Endothelial cell of umbilical vein (primary cell): ENCODE measurements at regions not wholly inside any gene's neighbourhood (a gene's known extent, or its start where the extent isn't known, plus 50 kb on each side); places are given as distances from the start of the nearest gene placed in this dataset.

Source experiments
- EZH2 ChIP-seq: IDR thresholded peaks from 2 replicates; pipeline ENCODE4 v1.6.1; 2012; ENCODE audit warnings: borderline replicate concordance, low read depth, mild to moderate bottlenecking, moderate library complexity, low read length, inconsistent platforms; ENCODE audit not compliant: severe bottlenecking
- FOS ChIP-seq: IDR thresholded peaks from 2 replicates; pipeline ENCODE4 v1.6.1; 2011; ENCODE audit warnings: mild to moderate bottlenecking, low read length, moderate library complexity, borderline replicate concordance; ENCODE audit not compliant: insufficient read depth
- GATA2 ChIP-seq: IDR thresholded peaks from 2 replicates; pipeline ENCODE4 v1.7.0; 2011; ENCODE audit warnings: low read depth, mild to moderate bottlenecking, moderate library complexity, mixed read lengths, low read length; ENCODE audit not compliant: insufficient read length, insufficient read depth
- MYC ChIP-seq: IDR thresholded peaks from one replicate; pipeline ENCODE4 v1.6.1; 2011; ENCODE audit warnings: mild to moderate bottlenecking, low read depth, low read length
- POLR2A ChIP-seq: IDR thresholded peaks from 2 replicates; pipeline ENCODE4 v1.6.1; 2012; ENCODE audit warnings: low read depth, mild to moderate bottlenecking, control low read depth, low read length
- POLR2AphosphoS5 ChIP-seq: IDR thresholded peaks from 2 replicates; pipeline ENCODE4 v1.6.1; 2012; ENCODE audit warnings: low read depth, mild to moderate bottlenecking, control low read depth, low read length, moderate library complexity; ENCODE audit not compliant: insufficient read depth
- TF ChIP-seq, protein P1 (sequence below), 2 donors: IDR thresholded peaks; 1 replicate in 1 of 2; 2 replicates in 1 of 2; pipeline ENCODE4 v1.5.1; 2011; ENCODE audit warnings: low read length in 2 of 2, mild to moderate bottlenecking in 2 of 2, moderate library complexity in 2 of 2, control low read depth in 1 of 2, inconsistent platforms in 1 of 2, low read depth in 1 of 2; ENCODE audit not compliant: insufficient read depth in 1 of 2; ENCODE audit errors: extremely low read depth in 1 of 2
- TF ChIP-seq, protein P2 (sequence below): IDR thresholded peaks from 2 replicates; pipeline ENCODE4 v1.6.1; 2011; ENCODE audit not compliant: insufficient read depth, insufficient read length

DNA sequence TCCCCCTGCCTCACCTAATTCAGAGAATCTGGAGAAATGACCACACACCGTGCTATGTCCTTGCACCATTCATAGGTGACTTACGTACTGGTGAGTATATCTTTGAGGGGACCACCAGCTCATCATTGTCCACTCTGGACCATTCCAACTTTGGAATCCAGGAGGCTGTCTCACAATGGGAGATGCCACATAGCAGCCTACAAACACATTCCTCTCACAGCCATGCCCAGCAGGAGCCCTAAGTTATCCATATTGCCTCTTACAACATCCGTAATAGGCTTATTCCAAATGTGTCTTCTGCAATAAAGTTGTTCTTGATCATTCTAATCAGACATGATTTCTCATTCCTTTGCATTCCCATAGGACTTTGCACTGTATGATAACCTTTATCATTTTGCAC is 436.7 kb downstream of the EFNB2 start:
- TF ChIP-seq, protein P1, sequence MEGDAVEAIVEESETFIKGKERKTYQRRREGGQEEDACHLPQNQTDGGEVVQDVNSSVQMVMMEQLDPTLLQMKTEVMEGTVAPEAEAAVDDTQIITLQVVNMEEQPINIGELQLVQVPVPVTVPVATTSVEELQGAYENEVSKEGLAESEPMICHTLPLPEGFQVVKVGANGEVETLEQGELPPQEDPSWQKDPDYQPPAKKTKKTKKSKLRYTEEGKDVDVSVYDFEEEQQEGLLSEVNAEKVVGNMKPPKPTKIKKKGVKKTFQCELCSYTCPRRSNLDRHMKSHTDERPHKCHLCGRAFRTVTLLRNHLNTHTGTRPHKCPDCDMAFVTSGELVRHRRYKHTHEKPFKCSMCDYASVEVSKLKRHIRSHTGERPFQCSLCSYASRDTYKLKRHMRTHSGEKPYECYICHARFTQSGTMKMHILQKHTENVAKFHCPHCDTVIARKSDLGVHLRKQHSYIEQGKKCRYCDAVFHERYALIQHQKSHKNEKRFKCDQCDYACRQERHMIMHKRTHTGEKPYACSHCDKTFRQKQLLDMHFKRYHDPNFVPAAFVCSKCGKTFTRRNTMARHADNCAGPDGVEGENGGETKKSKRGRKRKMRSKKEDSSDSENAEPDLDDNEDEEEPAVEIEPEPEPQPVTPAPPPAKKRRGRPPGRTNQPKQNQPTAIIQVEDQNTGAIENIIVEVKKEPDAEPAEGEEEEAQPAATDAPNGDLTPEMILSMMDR (IDR thresholded peaks at IDR 0.05; ENCODE audit: extremely low read depth in 1 of 2, insufficient read depth in 1 of 2, low read depth in 1 of 2, low read length in 2 of 2) = no peak
- TF ChIP-seq POLR2AphosphoS5 (no peak), POLR2A (no peak), EZH2 (no peak), FOS (no peak), MYC (no peak), GATA2 (no peak)
- TF ChIP-seq, protein P2, sequence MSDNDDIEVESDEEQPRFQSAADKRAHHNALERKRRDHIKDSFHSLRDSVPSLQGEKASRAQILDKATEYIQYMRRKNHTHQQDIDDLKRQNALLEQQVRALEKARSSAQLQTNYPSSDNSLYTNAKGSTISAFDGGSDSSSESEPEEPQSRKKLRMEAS = no peak
